ENCODE measurements at regions not wholly inside any gene's neighbourhood (a gene's known extent, or its start where the extent isn't known, plus 50 kb on each side); places are given as distances from the start of the nearest gene placed in this dataset.

DNA sequence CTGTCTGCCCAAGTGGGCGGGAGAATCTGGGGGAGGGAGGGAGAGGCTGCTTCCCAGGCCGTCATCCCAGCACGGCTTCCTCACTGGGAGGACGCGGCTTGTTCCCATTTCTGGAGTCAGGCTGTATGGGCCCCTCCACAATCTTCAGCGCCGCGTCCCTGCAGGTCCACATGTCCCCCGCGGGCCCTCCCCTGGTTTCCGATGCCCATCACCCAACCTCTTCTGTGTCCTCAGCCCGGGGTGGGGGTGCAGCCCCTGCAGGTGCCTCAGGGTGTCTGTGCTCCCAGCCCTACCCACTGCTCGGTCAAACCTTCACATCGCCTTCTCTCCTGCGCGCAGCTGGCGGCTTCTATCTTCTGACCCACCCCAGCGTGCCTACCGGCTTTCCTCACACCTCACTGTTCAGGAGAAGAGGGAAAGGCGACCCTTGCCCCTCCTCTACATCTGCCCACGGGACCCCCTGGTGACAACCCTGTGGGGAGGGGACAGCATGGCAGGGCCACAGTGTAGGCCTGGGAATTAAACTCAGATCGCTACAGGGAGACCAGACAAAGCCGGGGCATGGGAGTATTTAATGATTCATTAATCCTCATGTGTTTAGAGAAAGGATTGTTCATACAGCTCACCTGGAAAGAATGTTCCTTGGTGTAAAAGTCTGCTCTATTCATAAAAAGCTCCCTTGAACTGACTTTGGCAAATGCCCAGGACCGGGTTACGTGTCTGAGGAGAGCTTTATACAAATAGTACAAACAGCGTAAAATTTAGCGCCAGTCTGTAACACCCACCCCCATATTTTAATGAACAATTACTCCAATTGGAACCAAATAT lies 145.1 kb downstream of the IRX1 start:
- no peak for TF ChIP-seq POLR2AphosphoS5 (IDR thresholded peaks at IDR 0.05)
- TF ChIP-seq CTCF (IDR thresholded peaks at IDR 0.05): no peak
- no peak for TF ChIP-seq EP300 (IDR thresholded peaks at IDR 0.05)
- no peak for TF ChIP-seq POLR2A (IDR thresholded peaks at IDR 0.05)
- Histone ChIP-seq H3K9me3 (peaks cover 0 to 3% (median 0%) of the 10 kb centered on the region in 4 donors), H3K4me3 (no peak overlapping the region), H3K27me3 (peaks cover 0 to 4% (median 0%) of the 10 kb centered on the region in 3 donors), H3K4me1 (no peaks in the 10 kb centered on the region), H3K36me3 (no peaks in the 10 kb centered on the region), H3K27ac (no peak overlapping the region)
- DNase-seq: peak in 1 of 2 donors; percentile 49
- intact Hi-C loops (cut with DNase I; ENCODE audit: low total_unique reads): no loop called here
- 78 to 84% (median 81%) methylated on average over 25 to 27 of the region's 27 CpGs for WGBS, 5 donors

DNA sequence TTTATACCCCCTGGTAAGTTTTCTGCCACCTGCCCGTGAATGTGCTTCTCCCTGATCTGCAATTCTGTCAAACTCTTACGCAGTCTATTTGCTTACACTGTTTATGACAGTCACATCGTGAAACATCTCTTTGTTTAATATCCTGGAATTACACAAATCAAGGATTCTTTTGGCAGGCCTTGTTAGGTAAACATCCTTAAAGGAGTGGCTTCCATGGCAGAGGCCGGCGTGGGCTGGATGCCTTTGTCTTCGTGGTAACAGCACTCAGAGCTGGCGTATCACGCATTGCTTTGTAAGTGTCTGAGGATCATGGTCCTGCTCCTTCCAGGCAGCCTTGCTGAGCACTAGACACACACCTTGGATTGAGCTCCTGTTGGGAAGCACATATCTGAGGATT lies 145.7 kb downstream of the IRX1 start:
- no peaks in the 10 kb centered on the region for H3K36me3 ChIP-seq
- H3K27me3 ChIP-seq: peaks cover 0 to 4% (median 0%) of the 10 kb centered on the region in 3 donors
- no peak overlapping the region for H3K27ac ChIP-seq
- no peak for DNase-seq
- peaks cover 0 to 3% (median 0%) of the 10 kb centered on the region in 4 donors for H3K9me3 ChIP-seq
- intact Hi-C loops (cut with DNase I; ENCODE audit: low total_unique reads): no loop called here
- no peaks in the 10 kb centered on the region for H3K4me1 ChIP-seq
- no peak overlapping the region for H3K4me3 ChIP-seq
- TF ChIP-seq POLR2A (IDR thresholded peaks at IDR 0.05) (no peak), POLR2AphosphoS5 (IDR thresholded peaks at IDR 0.05) (no peak), CTCF (IDR thresholded peaks at IDR 0.05) (no peak), EP300 (IDR thresholded peaks at IDR 0.05) (no peak)
- WGBS, 5 donors: 36 to 65% (median 47%) methylated on average over 8 of the region's 8 CpGs

DNA sequence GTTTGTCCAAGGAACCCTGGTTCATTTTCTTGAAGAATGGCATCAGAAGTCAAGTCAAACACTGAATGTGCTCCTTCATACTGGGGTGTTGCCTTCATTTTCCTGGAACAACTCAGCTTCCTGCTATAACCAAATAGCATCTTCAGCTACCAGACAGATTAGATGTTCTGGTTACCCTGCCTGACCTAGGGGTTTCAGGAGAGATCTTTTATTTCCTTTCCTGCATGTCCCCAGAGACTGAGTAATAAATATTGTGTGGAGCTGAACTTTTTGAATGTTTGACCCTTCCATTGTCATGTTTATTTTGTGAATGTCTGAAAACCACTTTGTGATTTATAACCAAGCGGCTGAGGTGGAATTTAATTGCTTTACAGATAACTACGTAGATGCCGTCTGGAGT lies 147.1 kb downstream of the IRX1 start:
- WGBS, 5 donors: 28 to 44% (median 39%) methylated on average over 3 of the region's 3 CpGs
- Histone ChIP-seq H3K27me3 (peaks cover 0 to 4% (median 0%) of the 10 kb centered on the region in 3 donors), H3K4me3 (no peak overlapping the region), H3K36me3 (no peaks in the 10 kb centered on the region), H3K4me1 (no peaks in the 10 kb centered on the region), H3K9me3 (peaks cover 0 to 10% (median 10%) of the 10 kb centered on the region in 4 donors), H3K27ac (no peak overlapping the region)
- intact Hi-C loops (cut with DNase I; ENCODE audit: low total_unique reads): no loop called here
- no peak for DNase-seq
- no peak for TF ChIP-seq POLR2AphosphoS5 (IDR thresholded peaks at IDR 0.05)
- no peak for TF ChIP-seq POLR2A (IDR thresholded peaks at IDR 0.05)
- TF ChIP-seq CTCF (IDR thresholded peaks at IDR 0.05): no peak
- no peak for TF ChIP-seq EP300 (IDR thresholded peaks at IDR 0.05)

- TF ChIP-seq EP300 (IDR thresholded peaks at IDR 0.05) (no peak), POLR2AphosphoS5 (IDR thresholded peaks at IDR 0.05) (no peak), POLR2A (IDR thresholded peaks at IDR 0.05) (no peak), CTCF (IDR thresholded peaks at IDR 0.05) (no peak)
- 81 to 90% (median 84%) methylated on average over 2 of the region's 2 CpGs for WGBS, 5 donors
- no peak overlapping the region for H3K27ac ChIP-seq
Measured at GRCh38 chr5:3751846-3752245, 156.2 kb downstream of the IRX1 start.

More at GRCh38 chr5:3751846-3752245, 156.2 kb downstream of the IRX1 start:
- Histone ChIP-seq H3K36me3 (no peaks in the 10 kb centered on the region), H3K9me3 (peaks cover 0 to 35% (median 23%) of the 10 kb centered on the region in 4 donors), H3K4me3 (no peak overlapping the region), H3K27me3 (no peaks in the 10 kb centered on the region), H3K4me1 (no peaks in the 10 kb centered on the region)
- DNase-seq: no peak
- intact Hi-C loops (cut with DNase I; ENCODE audit: low total_unique reads): no loop called here
